Ramos (cell line): ENCODE measurements at regions not wholly inside any gene's neighbourhood (a gene's known extent, or its start where the extent isn't known, plus 50 kb on each side); places are given as distances from the start of the nearest gene placed in this dataset.
"Not testable (repeated sequence)": the region's sequence is repeated elsewhere in the genome, so short reads cannot be mapped to it uniquely, and the experiment has no call there.

ENCODE experiments used
- in situ Hi-C: fragments of 300-500 bp; cut with MboI; formaldehyde crosslinking; loops from one replicate; pipeline ENCODE4 v1.14.3; 2022; ENCODE audit warnings: low sequenced_read_pairs; ENCODE audit not compliant: unreplicated experiment

DNA sequence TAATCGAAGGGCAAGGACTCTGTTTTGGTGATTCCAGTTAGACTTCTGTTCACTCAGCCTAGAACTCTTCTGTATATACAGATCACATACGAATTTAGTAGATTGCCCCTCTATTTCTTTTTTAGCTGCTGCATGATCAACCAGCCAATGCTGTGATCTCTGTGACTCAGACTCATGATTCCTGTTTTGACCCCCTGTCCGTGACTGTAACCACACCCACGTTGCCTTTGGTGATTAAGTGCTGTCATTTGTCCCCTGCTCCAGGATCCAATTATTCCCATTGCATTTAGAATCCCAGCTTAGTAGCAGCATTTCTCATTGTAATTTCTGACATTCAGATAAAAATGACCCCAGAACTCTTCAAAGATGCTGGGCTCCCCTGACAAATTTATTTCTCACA is 545.7 kb downstream of the NPIPA7 start:
- in situ Hi-C loops = no loop called here

DNA sequence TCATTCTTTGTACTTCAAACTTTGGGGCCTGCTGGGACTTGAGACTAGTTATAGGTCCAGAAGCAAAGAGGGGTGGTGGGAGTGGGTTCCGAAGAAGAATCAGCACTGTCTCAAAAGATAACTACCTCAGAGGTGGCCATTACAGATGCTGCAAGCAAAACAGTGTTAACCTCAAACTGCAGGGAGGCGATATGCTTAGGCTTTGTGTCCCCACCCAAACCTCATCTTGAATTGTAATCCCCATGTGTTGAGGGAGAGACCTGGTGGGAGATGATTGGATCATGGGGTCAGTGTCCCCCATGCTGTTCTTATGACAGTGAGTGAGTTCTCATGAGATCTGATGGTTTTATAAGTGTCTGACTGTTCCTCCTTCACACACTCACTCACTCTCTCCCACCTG is 545.3 kb downstream of the XYLT1 start:
- in situ Hi-C loops = no loop called here

DNA sequence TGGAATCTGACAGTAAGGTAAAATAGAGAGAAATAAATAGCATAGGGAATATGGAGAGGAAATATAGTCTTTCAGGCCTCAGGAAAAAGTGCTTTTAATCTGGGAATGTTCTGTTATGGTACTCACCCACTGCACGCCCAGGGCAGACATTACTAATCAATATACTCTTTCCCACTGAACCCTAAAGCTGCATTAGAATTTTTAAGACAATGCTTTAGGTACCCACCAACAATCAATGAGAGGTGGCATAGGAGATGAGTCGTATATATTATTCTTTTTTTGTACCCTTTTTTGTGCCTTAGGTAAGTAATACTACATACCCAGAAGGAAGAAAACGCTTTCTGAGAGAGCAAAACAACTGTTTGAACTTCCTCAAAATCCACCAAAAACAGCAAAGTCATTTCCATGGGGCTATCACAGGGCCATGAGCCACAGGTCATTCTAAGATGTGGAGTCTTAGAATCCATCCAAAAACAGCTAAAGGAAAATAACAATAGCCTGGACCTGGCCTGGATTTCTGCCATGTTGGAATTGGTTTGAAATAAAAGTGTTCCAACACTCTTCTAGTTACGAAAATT is 542.1 kb downstream of the XYLT1 start:
- in situ Hi-C loops = no loop called here

- in situ Hi-C loops = no loop called here
Observed at GRCh38 chr16:16930309-16931000, 540.3 kb downstream of the XYLT1 start.

- in situ Hi-C loops = no loop called here
Observed at GRCh38 chr16:16933861-16934260, 536.9 kb downstream of the XYLT1 start.

DNA sequence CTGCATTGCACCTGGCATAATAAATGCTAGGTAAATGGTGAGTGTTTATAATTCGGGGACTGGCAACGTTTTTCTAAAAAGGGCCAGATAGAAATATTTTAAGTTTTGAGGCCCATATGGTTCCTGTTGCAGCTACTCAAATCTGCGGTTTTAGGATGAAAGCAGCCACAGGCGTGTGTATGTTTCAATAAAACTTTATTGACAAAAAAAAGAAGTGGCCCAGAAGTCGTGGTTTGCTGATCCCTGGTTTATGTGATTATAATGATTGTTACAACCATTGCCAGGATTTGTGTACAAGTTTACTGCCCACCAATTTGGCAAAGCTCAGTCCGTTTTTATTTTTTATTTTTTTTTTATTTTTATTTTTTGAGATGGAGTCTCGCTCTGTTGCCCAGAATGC is 536.1 kb downstream of the XYLT1 start:
- in situ Hi-C loops = no loop called here

DNA sequence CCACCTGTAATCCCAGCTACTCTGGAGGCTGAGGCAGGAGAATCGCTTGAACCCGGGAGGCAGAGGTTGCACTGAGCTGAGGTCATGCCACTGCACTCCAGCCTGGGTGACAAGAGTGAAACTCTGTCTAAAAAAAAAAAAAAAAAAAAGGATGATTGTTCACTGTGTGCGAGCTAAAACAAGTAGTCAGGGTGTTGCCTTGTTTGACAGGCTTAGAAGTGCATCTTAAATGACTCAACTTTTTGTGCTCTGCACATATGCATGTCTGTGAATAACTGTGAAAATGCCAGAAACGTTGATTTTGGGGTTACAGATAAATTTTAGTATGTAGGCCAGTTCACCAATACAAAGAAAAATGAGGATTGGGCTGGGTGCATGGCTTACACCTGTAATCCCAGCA is 534.9 kb downstream of the XYLT1 start:
- in situ Hi-C loops = not testable (repeated sequence)

DNA sequence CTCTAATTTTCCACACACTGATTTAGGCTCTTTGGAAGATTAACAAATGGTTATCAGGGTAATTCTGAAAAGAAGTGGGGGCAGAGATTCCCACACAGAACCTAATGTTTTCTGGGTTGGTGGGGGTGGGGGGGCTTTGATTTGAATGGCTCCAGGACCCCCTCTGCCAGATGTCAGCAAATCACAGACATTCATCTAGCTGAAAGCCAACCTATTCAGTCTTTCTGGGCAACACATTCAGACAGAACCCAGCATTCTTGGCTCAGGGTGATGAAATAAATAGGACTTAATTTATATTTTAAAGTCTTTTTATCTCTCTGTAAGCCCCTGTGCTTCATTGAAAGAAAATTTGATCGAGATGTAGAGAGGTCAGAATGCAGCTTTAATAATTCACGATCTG is 533.2 kb downstream of the XYLT1 start:
- in situ Hi-C loops = no loop called here

GRCh38 chr16:16938009-16938408 is 532.8 kb downstream of the XYLT1 start:
- in situ Hi-C loops = no loop called here

GRCh38 chr16:16938980-16939379 is 531.8 kb downstream of the XYLT1 start:
- in situ Hi-C loops = no loop called here

DNA sequence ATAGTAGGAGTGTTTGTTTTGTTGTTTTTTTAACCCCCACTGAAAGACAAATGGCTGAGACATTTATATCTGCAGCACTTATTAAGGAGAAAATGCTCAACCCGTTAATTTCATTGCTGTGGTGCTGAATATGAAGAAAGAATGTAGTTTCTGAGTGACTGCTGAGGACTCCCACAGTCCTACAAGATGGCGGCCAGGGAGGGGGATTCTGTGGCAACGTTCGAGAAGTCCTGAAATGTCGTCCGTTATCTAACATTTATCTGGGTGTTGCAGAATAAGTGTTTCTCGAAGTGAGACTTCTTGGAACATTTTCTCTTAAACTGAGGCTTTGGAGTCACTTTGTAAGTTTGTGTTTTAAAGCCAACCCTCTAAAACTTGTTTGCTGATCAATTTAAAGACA is 530.4 kb downstream of the XYLT1 start:
- in situ Hi-C loops = no loop called here

DNA sequence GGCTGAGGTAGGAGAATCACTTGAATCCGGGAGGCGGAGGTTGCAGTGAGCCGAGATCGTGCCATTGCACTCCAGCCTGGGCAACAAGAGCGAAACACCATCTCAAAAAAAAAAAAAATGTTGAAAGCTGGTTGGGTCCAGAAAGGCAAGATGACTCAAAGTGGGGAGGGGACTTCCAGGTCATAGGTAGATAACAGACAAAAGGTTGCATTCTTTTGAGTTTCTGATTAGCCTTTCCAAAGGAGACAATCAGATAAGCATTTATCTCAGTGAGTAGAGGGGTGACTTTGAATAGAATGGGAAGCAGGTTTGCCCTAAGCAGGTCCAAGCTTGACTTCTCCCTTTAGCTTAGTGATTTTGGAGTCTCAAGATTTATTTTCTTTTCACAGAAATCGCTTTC is 527.9 kb downstream of the XYLT1 start:
- in situ Hi-C loops = not testable (repeated sequence)

DNA sequence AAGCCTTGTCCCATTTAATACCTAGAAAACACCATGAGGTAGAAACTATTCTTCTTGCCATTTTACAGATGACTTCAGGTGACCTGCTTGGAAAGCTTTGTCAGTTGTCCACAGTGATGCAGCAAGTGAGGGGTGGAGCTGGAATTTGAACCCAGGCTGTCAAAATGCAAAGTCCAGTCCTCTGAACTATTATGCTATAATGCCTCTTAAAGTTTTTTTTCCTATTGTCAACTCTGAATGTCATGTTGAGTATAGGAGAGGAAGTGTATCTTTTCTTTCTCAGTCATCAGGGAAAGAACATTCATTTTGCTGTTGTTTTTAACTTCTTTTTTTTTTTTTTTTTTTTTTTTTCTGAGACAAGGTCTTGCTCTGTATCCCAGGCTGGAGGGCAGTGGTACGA is 525.6 kb downstream of the XYLT1 start:
- in situ Hi-C loops = no loop called here

DNA sequence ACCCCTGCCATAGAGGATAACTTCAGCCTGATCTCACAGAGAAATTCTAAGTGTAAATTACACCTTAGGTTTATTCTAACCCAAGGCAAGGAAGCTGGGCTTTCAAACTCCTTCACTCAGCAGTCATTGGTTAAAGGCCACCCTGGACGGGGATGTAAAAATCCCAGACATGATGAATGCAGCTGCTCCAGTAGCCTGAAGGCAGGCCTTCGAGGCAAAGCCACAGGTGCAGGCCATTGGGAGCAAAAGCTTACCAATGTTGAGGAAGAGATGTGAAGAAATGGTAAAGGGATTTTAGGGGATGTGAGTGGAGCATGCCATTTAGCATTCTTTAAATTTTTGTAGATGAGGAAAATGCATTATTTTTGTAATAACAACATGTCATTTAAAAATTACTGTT is 514.4 kb downstream of the XYLT1 start:
- in situ Hi-C loops = no loop called here

GRCh38 chr16:16960785-16961184 is 510.0 kb downstream of the XYLT1 start:
- in situ Hi-C loops = no loop called here

DNA sequence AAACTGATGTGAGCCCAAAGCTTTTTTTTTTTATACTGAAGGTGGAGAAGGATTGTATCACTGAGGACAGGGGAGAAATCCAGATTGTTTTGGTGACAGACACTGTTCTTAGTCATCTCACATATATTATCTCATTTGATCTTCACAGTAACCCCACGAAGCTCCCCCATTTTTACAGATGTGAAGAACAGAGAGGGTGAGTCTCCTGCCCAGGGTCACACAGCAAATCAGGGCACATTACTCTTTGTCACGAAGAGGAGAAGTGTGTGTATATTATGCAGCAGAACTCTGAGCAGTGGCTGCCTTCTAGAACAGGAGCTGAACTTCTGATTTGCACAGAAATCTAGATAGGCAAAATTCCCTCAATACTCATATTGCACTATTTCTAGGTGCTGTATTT is 504.3 kb downstream of the XYLT1 start:
- in situ Hi-C loops = no loop called here

DNA sequence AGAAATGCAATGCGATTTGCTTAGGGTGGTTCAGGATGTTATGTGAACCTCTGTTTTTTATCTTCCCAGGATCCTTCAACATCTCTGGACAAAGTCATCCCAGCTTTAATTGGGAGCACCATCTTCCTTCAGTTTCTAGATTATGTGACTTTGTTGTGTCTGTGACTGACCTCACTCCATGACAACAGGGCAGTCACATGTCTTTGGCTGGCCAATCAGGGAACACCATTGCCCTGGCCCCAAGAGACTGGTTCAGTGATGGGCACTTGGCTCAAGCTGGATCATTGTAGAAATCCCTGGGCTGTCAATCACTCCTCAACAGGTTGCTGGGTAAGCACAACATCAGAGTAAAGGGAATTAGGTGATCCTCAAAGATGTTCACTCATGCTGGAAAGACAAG is 499.7 kb downstream of the XYLT1 start:
- in situ Hi-C loops = no loop called here

- in situ Hi-C loops = no loop called here
Observed at GRCh38 chr16:16972831-16973230, 497.9 kb downstream of the XYLT1 start.

DNA sequence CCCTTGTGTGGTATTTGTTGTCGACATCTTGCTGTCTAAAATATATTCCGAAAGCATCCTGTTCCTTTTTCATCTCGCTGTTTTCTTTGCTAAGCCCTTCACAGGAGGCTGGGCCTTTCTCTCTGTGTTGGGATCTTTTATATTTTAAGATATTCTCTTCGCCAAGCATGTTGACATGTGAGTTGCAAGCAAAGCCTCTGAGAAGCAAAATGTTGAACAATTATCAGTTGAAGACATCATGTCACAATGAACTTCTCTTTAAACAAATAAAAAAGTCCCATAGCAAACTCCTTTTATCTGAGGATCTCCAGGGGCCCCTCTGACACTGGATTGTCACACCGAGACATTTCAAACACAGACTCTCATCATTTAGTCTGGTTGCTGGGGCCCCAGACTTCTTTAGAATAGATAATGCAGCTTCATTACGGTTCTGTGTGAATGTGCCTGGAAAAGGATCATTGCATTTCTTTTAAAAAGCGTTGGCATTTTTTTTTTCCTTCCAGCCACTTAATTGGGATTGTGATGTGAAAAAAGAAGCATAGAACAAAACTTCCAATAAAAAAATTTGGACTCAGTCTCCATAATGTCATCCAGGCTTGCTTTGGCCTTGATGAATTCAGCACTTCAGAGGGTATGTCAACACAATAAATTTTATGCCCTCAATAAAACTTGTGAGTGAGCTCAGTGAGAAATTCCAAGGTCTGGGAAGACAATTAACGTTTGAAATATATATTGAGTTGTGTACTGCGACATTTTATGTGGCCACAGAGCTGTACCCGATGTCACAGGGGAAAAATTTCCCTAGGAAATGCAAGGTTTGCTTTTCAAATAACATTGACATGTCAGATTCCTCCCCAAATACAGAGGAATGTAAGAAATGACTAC is 496.8 kb downstream of the XYLT1 start:
- in situ Hi-C loops = no loop called here

GRCh38 chr16:16982614-16983013 is 488.1 kb downstream of the XYLT1 start:
- in situ Hi-C loops = no loop called here

- in situ Hi-C loops = no loop called here
Observed at GRCh38 chr16:16983582-16983981, 487.2 kb downstream of the XYLT1 start.
